Heart left ventricle (tissue), 13 donors: ENCODE measurements at regions not wholly inside any gene's neighbourhood (a gene's known extent, or its start where the extent isn't known, plus 50 kb on each side); places are given as distances from the start of the nearest gene placed in this dataset.

ENCODE experiments used
- POLR2A ChIP-seq, 2 donors: fragments of 450-650 bp; IDR thresholded peaks; one replicate each; pipeline ENCODE4 v1.6.1; 2017; ENCODE audit warnings: antibody characterized with exemption in 2 of 2, mild to moderate bottlenecking in 2 of 2, moderate library complexity in 2 of 2
- TF ChIP-seq, protein P1 (sequence below), 12 donors: fragments of 200-600 bp; sonication (generic) in 4 of 12; IDR thresholded peaks; one replicate each; pipeline versions ENCODE4 v1.5.0 to v1.8.0; 2018 to 2022; ENCODE audit warnings: antibody characterized with exemption in 12 of 12, mild to moderate bottlenecking in 5 of 12
- donor health status: ischemic (EF 13 %, LVEDD 7.1; RV severe dilation, severe dysfunction).
- donor health status: DM: no; HTN: yes; CAD: no.
- donor health status: DM: no; HTN: no; CAD: no.
- donor health status: ischemic (EF 25% LVEDD 6.9; RV normal size, moderate dysfunction).
- donor health status: ischemic (EF 25% LVEDD 5.7; RV mildly dilated, moderate dysfunction).
- donor health status: ischemic (EF 35%, LVEDD 5.7; RV mildly dilated, moderate dysfunction).
- donor health status: nonischemic (EF 11% LVEDD 7.7; RV severe dilation, severe dysfunction).
- donor health status: DM: yes; HTN: yes; CAD: no.
- donor health status: PGD.
- donor health status: ischemic (EF 29% LVEDD 5.4; RV normal size, mild dysfunction).
- donor health status: nonischemic (EF 23%, LVEDD 6.1; RV moderate dilation, normal function).

DNA sequence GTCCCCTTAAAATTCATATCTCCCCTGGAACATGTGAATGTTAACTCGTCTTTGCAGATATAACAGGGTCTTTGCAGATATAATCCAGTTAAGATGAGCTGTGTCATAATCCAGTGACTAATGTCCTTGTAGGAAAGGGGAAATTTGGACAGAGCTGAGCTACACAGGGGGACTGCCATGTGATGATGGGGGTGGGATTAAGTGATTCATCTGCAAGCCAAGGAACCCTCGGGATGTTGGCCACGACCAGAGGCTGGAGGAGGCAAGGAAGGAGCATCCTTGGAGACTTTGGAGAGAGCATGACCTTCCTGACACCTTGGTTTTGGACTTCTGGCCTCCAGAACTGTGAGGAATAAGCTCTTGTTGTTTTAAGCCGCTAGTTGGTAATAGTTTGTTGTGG is 153.9 kb upstream of the PCBD1 start:
- TF ChIP-seq POLR2A (IDR thresholded peaks at IDR 0.05) = no peak
- TF ChIP-seq, protein P1, sequence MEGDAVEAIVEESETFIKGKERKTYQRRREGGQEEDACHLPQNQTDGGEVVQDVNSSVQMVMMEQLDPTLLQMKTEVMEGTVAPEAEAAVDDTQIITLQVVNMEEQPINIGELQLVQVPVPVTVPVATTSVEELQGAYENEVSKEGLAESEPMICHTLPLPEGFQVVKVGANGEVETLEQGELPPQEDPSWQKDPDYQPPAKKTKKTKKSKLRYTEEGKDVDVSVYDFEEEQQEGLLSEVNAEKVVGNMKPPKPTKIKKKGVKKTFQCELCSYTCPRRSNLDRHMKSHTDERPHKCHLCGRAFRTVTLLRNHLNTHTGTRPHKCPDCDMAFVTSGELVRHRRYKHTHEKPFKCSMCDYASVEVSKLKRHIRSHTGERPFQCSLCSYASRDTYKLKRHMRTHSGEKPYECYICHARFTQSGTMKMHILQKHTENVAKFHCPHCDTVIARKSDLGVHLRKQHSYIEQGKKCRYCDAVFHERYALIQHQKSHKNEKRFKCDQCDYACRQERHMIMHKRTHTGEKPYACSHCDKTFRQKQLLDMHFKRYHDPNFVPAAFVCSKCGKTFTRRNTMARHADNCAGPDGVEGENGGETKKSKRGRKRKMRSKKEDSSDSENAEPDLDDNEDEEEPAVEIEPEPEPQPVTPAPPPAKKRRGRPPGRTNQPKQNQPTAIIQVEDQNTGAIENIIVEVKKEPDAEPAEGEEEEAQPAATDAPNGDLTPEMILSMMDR (IDR thresholded peaks at IDR 0.05) = no peak
